Central memory CD8-positive, alpha-beta T cell (primary cell): ENCODE measurements at regions not wholly inside any gene's neighbourhood (a gene's known extent, or its start where the extent isn't known, plus 50 kb on each side); places are given as distances from the start of the nearest gene placed in this dataset.

ENCODE experiments used
- ATAC-seq: fragments of 150-1000 bp; cut with Tn5 transposase; replicated peaks from 2 replicates; pipeline ENCODE4 v1.10.0; 2022; ENCODE audit warnings: mild to moderate bottlenecking, moderate FRiP score, moderate number of reproducible peaks; ENCODE audit not compliant: poor library complexity, severe bottlenecking; ENCODE audit errors: extremely low read depth
- DNase-seq, 2 donors: peaks; one replicate each; pipeline ENCODE4 v3.0.0; 2021; ENCODE audit warnings: low spot score in 2 of 2
- H3K27ac Mint-ChIP-seq: one replicate; pipeline ENCODE4 v1.8.0; 2022; ENCODE audit warnings: low read depth, mild to moderate bottlenecking, moderate library complexity, mixed read lengths
- H3K27me3 Mint-ChIP-seq: one replicate; pipeline ENCODE4 v1.8.0; 2022; ENCODE audit warnings: mixed read lengths
- H3K36me3 Mint-ChIP-seq: one replicate; pipeline ENCODE4 v1.8.0; 2022; ENCODE audit warnings: mild to moderate bottlenecking, moderate library complexity, mixed read lengths; ENCODE audit not compliant: insufficient read depth
- H3K4me1 Mint-ChIP-seq: one replicate; pipeline ENCODE4 v1.8.0; 2022; ENCODE audit warnings: mixed read lengths
- H3K4me3 Mint-ChIP-seq: one replicate; pipeline ENCODE4 v1.8.0; 2022; ENCODE audit warnings: mild to moderate bottlenecking, moderate library complexity, mixed read lengths
- H3K9me3 Mint-ChIP-seq: one replicate; pipeline ENCODE4 v1.8.0; 2022; ENCODE audit warnings: mixed read lengths

- no peaks in the 10 kb centered on the region for H3K4me1 Mint-ChIP-seq
- H3K9me3 Mint-ChIP-seq: no peaks in the 10 kb centered on the region
- ATAC-seq (peak; percentile 84), DNase-seq (no peak)
- H3K27me3 Mint-ChIP-seq: no peaks in the 10 kb centered on the region
- H3K36me3 Mint-ChIP-seq: no peaks in the 10 kb centered on the region
- no peak overlapping the region for H3K27ac Mint-ChIP-seq
- no peak overlapping the region for H3K4me3 Mint-ChIP-seq
Observed at GRCh38 chr2:64283641-64284361, 139.6 kb upstream of the PELI1 start.

GRCh38 chr2:64284751-64285150 lies 140.5 kb upstream of the PELI1 start:
- H3K27me3 Mint-ChIP-seq: no peaks in the 10 kb centered on the region
- no peaks in the 10 kb centered on the region for H3K9me3 Mint-ChIP-seq
- H3K4me3 Mint-ChIP-seq: no peak overlapping the region
- H3K36me3 Mint-ChIP-seq: no peaks in the 10 kb centered on the region
- no peak for ATAC-seq
- DNase-seq: no peak
- no peak overlapping the region for H3K27ac Mint-ChIP-seq
- no peaks in the 10 kb centered on the region for H3K4me1 Mint-ChIP-seq

GRCh38 chr2:64287202-64287740 lies 143.1 kb upstream of the PELI1 start:
- no peaks in the 10 kb centered on the region for H3K36me3 Mint-ChIP-seq
- no peak for ATAC-seq
- H3K27ac Mint-ChIP-seq: no peak overlapping the region
- H3K4me3 Mint-ChIP-seq: no peak overlapping the region
- no peaks in the 10 kb centered on the region for H3K4me1 Mint-ChIP-seq
- H3K27me3 Mint-ChIP-seq: no peaks in the 10 kb centered on the region
- H3K9me3 Mint-ChIP-seq: no peaks in the 10 kb centered on the region
- no peak for DNase-seq

DNA sequence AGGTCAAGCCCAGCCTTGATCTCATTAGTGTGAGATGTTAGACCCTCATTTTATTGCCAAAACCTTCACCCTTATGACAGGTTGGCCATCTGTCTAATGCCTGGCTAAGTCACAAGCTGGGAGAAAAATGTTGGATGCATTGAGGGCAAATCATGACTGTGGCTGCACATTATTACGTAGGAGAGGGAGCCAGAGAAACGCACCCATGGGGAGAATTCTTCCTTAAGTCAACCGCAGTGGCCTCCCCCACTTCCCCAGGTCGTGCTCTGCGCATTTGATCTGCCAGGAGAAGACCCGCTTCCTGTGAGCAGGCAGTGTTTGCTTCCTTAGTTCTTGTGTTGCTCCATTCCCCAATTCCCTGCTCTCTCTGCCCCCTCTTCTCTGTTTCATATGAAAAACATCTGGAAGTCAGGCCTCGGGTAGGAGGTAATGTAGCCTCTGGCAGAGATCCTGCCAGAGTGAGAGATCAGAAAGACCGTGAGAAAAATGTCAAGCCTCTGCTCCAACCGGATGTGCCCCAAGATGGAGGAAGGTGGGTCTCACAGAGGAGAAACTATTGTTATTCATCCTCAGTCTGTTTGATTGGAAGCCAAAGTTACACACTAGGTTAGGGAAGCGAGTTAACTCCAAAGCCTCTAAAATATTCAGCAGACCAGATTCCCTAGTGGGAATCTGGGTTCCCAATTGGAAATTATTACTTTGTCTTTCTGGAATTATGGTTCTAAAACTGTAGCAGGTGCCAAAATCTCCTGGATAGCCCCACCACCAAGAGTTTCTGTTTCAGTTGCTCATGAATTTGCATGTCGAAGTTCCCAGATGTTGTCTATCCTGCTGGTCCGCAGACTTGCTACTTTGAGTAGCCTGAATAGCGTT lies 144.3 kb upstream of the PELI1 start:
- Mint-ChIP-seq H3K4me3 (no peak overlapping the region), H3K27ac (no peak overlapping the region), H3K4me1 (no peaks in the 10 kb centered on the region), H3K27me3 (no peaks in the 10 kb centered on the region), H3K9me3 (no peaks in the 10 kb centered on the region), H3K36me3 (no peaks in the 10 kb centered on the region)
- ATAC-seq (no peak), DNase-seq (no peak)

DNA sequence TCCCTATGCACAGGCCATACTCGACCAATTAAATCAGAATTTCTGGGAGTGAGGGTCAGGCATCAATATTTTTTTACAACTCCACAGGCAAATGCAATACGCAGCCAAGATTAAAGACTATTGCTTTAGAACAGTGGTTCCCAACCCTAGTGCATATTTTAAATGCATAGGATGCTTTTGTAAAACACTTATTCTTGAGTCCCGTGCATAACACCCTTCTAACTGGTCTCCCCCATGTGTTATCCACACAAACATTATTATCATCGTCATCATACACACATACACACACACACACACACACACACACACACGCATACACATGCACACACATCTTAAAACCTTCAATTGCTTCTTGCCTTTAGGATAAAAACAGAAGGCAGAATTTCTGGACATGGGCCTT lies 145.0 kb upstream of the PELI1 start:
- Mint-ChIP-seq H3K4me1 (no peaks in the 10 kb centered on the region), H3K36me3 (no peaks in the 10 kb centered on the region), H3K27me3 (no peaks in the 10 kb centered on the region), H3K9me3 (no peaks in the 10 kb centered on the region), H3K4me3 (no peak overlapping the region), H3K27ac (no peak overlapping the region)
- ATAC-seq (no peak), DNase-seq (no peak)

DNA sequence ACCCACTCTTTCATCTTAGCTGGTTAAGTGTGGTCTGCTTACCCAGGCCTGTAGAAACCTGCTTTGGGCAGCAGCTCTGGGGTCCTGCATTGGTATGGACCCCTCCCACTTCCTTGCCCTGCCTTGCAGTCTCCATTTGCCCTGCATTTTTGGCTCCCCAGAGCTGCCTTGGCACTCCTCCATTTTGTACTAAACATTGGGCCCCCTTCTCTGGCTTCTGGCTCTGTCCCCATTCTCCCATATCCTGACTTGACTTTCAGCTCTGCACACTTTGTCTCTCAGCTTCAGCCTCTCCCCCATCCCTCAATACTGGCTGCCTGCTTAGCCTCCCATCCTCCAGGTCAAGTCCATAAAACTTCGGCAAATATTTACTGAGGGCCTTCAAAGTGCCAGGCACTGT lies 145.5 kb upstream of the PELI1 start:
- Mint-ChIP-seq H3K4me1 (no peaks in the 10 kb centered on the region), H3K9me3 (no peaks in the 10 kb centered on the region), H3K36me3 (no peaks in the 10 kb centered on the region), H3K4me3 (no peak overlapping the region), H3K27me3 (no peaks in the 10 kb centered on the region), H3K27ac (no peak overlapping the region)
- no peak for DNase-seq
- ATAC-seq: no peak

GRCh38 chr2:64291181-64291580 lies 147.0 kb upstream of the PELI1 start:
- DNase-seq (no peak), ATAC-seq (no peak)
- no peaks in the 10 kb centered on the region for H3K9me3 Mint-ChIP-seq
- H3K27ac Mint-ChIP-seq: no peak overlapping the region
- no peak overlapping the region for H3K4me3 Mint-ChIP-seq
- no peaks in the 10 kb centered on the region for H3K36me3 Mint-ChIP-seq
- H3K4me1 Mint-ChIP-seq: peaks cover 12% of the 10 kb centered on the region
- peaks cover 14% of the 10 kb centered on the region for H3K27me3 Mint-ChIP-seq

GRCh38 chr2:64295326-64296139 lies 151.3 kb upstream of the PELI1 start:
- H3K4me1 Mint-ChIP-seq: peaks cover 20% of the 10 kb centered on the region

GRCh38 chr2:64296140-64296480 lies 151.9 kb upstream of the PELI1 start:
- ATAC-seq (no peak), DNase-seq (no peak)
- Mint-ChIP-seq H3K36me3 (no peaks in the 10 kb centered on the region), H3K9me3 (no peaks in the 10 kb centered on the region), H3K27me3 (peaks cover 25% of the 10 kb centered on the region), H3K4me1 (peaks cover 20% of the 10 kb centered on the region), H3K27ac (no peak overlapping the region), H3K4me3 (no peak overlapping the region)

More at GRCh38 chr2:64295326-64296139, 151.3 kb upstream of the PELI1 start:
- H3K4me3 Mint-ChIP-seq: no peak overlapping the region
- ATAC-seq: no peak
- H3K36me3 Mint-ChIP-seq: no peaks in the 10 kb centered on the region
- H3K9me3 Mint-ChIP-seq: no peaks in the 10 kb centered on the region
- peaks cover 25% of the 10 kb centered on the region for H3K27me3 Mint-ChIP-seq
- H3K27ac Mint-ChIP-seq: no peak overlapping the region
- no peak for DNase-seq

DNA sequence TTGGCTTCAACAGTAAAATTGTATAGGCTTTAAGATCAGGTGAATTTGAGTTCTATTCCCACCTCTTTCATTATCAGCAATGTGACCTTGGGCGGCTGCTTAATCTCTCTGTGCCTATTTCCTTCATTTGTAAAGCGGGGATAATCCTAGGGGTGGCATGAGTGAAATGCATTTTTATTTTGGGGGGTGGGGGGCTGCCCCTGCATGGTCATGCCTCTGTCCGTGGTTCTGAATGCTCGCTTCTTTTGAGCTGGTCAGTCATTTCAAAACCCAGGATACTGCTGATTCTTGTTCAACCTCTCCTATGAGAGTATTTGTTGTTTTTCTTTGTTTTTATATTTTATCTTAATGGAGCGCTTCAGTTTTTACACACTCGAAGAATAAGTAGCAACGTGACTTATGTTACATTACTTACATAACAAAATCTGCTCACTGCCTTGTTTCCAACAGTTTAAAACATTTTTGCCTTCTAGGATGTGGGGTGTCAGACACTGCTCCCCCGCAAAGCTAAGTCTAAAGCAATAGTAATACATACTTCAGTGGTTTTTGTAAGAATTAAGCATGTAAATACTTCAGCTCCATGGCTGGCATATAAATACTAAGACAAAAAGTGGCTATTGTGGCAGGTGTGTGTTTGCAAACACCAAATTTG lies 152.6 kb upstream of the PELI1 start:
- DNase-seq (no peak), ATAC-seq (no peak)
- H3K4me3 Mint-ChIP-seq: no peak overlapping the region
- H3K9me3 Mint-ChIP-seq: no peaks in the 10 kb centered on the region
- H3K36me3 Mint-ChIP-seq: no peaks in the 10 kb centered on the region
- peaks cover 25% of the 10 kb centered on the region for H3K27me3 Mint-ChIP-seq
- H3K4me1 Mint-ChIP-seq: peaks cover 20% of the 10 kb centered on the region
- no peak overlapping the region for H3K27ac Mint-ChIP-seq

GRCh38 chr2:64298161-64298560 lies 153.9 kb upstream of the PELI1 start:
- DNase-seq (no peak), ATAC-seq (no peak)
- Mint-ChIP-seq H3K4me3 (no peak overlapping the region), H3K4me1 (peaks cover 20% of the 10 kb centered on the region), H3K27me3 (peaks cover 25% of the 10 kb centered on the region), H3K27ac (no peak overlapping the region), H3K9me3 (no peaks in the 10 kb centered on the region), H3K36me3 (no peaks in the 10 kb centered on the region)

DNA sequence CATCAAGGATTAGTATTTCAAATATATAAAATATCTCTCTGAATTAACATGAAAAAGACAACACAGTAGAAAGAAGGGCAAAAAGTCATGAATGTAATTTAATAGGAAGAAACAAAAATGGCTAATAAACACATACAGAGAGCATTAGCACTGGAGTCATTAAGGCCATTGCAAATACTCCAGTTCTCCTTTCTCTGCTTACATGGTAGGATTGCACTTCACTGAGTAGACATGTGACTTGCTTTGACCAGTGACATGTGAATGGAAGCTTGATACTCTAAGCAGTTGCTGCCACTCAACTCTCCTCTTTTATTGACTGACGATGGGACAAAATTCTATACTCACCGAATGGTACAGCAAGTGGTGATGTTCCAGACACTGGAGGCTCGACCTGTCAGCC lies 153.9 kb upstream of the LGALSL start:
- Mint-ChIP-seq H3K9me3 (no peaks in the 10 kb centered on the region), H3K36me3 (no peaks in the 10 kb centered on the region), H3K27ac (no peak overlapping the region), H3K4me1 (peaks cover 19% of the 10 kb centered on the region), H3K4me3 (no peak overlapping the region), H3K27me3 (peaks cover 22% of the 10 kb centered on the region)
- DNase-seq (no peak), ATAC-seq (no peak)
